Nephron progenitor cell (in vitro differentiated cells): ENCODE measurements at regions not wholly inside any gene's neighbourhood (a gene's known extent, or its start where the extent isn't known, plus 50 kb on each side); places are given as distances from the start of the nearest gene placed in this dataset.
A peak's percentile ranks its signal among the peaks of the same experiment; 100 is the strongest.

Experiments
- DNase-seq: peaks from one replicate; pipeline ENCODE4 v3.0.0; 2021
- H3K27ac Mint-ChIP-seq: 2 replicates; pipeline ENCODE4 v1.8.0; 2021; ENCODE audit warnings: mild to moderate bottlenecking, moderate library complexity, mixed read lengths
- H3K27me3 Mint-ChIP-seq: 2 replicates; pipeline ENCODE4 v1.8.0; 2021; ENCODE audit warnings: mild to moderate bottlenecking, low read depth, mixed read lengths; ENCODE audit not compliant: poor library complexity
- H3K36me3 Mint-ChIP-seq: 2 replicates; pipeline ENCODE4 v1.8.0; 2021; ENCODE audit warnings: low read depth, mixed read lengths
- H3K4me1 Mint-ChIP-seq: 2 replicates; pipeline ENCODE4 v1.8.0; 2021; ENCODE audit warnings: mixed read lengths
- H3K4me3 Mint-ChIP-seq: 2 replicates; pipeline ENCODE4 v1.8.0; 2021; ENCODE audit warnings: mild to moderate bottlenecking, moderate library complexity, mixed read lengths
- H3K9me3 Mint-ChIP-seq: 2 replicates; pipeline ENCODE4 v1.8.0; 2021; ENCODE audit warnings: mild to moderate bottlenecking, moderate library complexity, mixed read lengths
- TF ChIP-seq, protein P1 (sequence below): fragments of 200-600 bp; sonication (generic); IDR thresholded peaks from 2 replicates; pipeline ENCODE4 v1.5.0; 2021; ENCODE audit warnings: antibody characterized with exemption

DNA sequence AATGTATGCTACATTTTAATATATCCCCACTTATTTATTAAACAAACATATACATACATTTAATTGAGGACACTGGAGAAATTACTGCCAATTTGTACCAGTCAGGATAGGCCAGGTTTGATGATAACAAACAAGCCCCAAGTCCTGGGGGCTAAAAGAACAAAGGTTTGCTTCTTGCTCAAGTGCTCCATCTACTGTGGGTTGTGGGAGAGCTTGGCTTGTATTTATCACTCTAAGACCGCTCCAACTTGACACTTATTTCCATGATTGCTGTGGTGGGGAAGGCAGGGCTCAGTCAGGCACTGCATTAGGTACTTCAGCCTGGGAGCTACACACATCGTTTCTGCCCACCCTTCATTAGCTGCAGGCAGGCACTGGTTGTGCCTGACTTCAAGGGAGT is 136.6 kb upstream of the ZNF32 start:
- DNase-seq = no peak
- Mint-ChIP-seq H3K27me3 (peaks cover 11% of the 10 kb centered on the region), H3K36me3 (no peaks in the 10 kb centered on the region), H3K4me1 (peaks cover 22% of the 10 kb centered on the region), H3K27ac (no peak overlapping the region), H3K9me3 (peaks cover 3% of the 10 kb centered on the region), H3K4me3 (no peak overlapping the region)
- TF ChIP-seq, protein P1, sequence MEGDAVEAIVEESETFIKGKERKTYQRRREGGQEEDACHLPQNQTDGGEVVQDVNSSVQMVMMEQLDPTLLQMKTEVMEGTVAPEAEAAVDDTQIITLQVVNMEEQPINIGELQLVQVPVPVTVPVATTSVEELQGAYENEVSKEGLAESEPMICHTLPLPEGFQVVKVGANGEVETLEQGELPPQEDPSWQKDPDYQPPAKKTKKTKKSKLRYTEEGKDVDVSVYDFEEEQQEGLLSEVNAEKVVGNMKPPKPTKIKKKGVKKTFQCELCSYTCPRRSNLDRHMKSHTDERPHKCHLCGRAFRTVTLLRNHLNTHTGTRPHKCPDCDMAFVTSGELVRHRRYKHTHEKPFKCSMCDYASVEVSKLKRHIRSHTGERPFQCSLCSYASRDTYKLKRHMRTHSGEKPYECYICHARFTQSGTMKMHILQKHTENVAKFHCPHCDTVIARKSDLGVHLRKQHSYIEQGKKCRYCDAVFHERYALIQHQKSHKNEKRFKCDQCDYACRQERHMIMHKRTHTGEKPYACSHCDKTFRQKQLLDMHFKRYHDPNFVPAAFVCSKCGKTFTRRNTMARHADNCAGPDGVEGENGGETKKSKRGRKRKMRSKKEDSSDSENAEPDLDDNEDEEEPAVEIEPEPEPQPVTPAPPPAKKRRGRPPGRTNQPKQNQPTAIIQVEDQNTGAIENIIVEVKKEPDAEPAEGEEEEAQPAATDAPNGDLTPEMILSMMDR = no peak

DNA sequence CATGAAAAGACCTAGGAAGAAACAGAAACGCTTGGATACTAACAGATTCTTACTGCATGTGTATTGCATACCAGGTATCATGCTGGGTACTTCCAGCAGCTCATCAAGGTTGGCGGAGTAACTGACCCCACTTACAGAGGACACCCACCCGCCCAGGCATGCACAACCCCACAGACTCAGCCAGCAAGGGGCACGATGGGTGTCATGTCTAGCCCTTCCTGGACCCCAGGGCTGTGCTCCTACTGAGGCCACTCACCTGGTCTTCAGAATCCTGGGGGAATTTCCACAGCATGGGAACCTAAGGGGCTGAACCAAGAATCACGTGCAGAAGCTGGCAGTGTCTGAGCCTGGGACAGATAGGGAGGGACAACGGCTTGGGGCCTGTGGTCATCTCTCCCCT is 134.1 kb upstream of the ZNF32 start:
- Mint-ChIP-seq H3K9me3 (no peaks in the 10 kb centered on the region), H3K27me3 (peaks cover 3% of the 10 kb centered on the region), H3K27ac (no peak overlapping the region), H3K4me3 (no peak overlapping the region), H3K36me3 (no peaks in the 10 kb centered on the region), H3K4me1 (peaks cover 23% of the 10 kb centered on the region)
- TF ChIP-seq, protein P1 = no peak
- no peak for DNase-seq

DNA sequence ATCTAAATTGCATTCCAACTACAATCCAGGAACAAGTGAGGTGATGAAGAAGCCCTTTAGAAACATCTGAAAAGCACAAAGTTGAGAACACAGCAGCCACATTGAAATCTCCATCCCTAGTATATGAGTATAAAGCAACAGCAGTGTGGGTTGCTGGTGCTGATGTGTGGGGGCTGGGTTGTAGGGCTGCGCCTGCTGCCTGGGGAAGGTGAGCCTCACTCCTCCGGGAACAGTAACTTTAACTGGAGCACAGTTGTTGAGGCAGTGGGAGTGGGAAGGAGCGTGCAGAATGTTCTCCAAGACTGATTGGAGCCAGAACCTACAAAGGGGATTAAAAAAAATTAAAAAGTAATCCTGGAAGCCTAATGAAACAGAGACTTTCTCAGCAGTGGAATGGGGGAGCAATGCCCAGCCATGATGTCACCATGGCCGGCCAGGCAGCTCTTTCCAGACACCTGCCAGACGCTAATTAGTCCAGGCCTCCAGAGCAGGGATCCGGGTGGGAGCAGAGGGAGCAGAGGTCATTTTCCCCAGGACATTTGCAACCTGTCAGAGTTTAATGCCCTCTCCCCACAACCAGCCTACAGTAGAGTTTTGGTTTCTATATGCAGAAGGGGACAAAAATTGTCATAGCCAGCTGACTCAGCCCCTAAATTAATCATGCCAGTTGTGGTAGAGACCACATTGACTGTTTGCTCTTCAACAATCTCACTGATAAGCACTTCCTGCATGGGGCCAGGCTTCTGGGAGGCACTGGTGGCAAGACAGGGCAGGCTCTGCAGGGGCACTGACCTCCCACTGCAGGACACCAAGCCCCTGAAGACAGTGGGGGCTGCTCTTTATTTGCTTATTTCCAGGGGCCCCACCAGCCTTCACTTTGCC is 133.0 kb upstream of the ZNF32 start:
- Mint-ChIP-seq H3K36me3 (no peaks in the 10 kb centered on the region), H3K27ac (peak overlapping the region; percentile 11), H3K4me3 (peak overlapping the region; percentile 26), H3K4me1 (peaks cover 23% of the 10 kb centered on the region), H3K27me3 (peaks cover 6% of the 10 kb centered on the region), H3K9me3 (no peaks in the 10 kb centered on the region)
- TF ChIP-seq, protein P1 = no peak
- no peak for DNase-seq

DNA sequence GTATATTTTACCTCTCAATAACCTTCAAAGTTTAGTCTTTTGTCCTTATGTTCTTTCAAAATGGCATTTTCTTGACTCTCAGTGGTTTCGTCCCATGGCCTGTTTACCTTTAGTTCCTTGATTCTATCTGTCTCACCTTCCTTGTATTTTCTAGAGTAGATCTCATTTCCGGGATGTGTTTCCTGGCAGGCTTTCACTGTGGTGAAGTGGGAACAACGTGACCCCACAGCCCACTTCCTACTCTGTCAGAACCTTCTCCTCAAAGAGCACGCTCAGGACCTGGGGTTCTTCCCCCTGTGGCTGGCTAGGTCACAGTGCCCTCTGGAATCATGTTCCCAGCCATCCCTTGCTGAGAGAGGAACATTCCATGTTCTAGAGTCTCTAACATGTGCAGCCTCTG is 129.9 kb upstream of the ZNF32 start:
- Mint-ChIP-seq H3K36me3 (no peaks in the 10 kb centered on the region), H3K4me1 (peaks cover 43% of the 10 kb centered on the region), H3K27me3 (peaks cover 3% of the 10 kb centered on the region), H3K4me3 (no peak overlapping the region), H3K27ac (no peak overlapping the region), H3K9me3 (peaks cover 4% of the 10 kb centered on the region)
- DNase-seq = no peak
- TF ChIP-seq, protein P1 = no peak

DNA sequence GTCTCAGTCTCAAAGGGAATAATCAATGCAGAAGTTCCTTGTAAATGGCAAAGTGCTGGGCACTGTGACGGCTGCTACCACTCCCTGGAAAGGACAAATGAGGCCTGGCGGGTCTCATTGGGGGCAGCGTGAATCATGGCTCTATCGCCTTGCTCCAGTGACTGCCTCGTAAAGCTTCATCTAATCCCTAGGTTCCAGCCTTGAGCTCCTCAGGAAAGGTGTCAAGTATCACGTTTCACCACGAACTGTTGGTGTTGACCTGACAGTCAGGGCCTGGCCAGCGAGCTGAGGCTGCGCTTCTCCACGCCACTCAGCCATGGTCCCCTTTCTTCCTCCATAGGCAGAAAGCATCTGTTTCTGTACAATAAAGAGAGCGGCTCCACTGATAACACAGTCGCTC is 126.7 kb upstream of the ZNF32 start:
- H3K36me3 Mint-ChIP-seq = no peaks in the 10 kb centered on the region
- peaks cover 24% of the 10 kb centered on the region for H3K9me3 Mint-ChIP-seq
- H3K27me3 Mint-ChIP-seq = peaks cover 3% of the 10 kb centered on the region
- H3K4me1 Mint-ChIP-seq = peaks cover 22% of the 10 kb centered on the region
- no peak overlapping the region for H3K4me3 Mint-ChIP-seq
- peak overlapping the region; percentile 3 for H3K27ac Mint-ChIP-seq
- TF ChIP-seq, protein P1 = no peak
- peak; percentile 37 for DNase-seq
